GM11168 (cell line): ENCODE measurements at regions not wholly inside any gene's neighbourhood (a gene's known extent, or its start where the extent isn't known, plus 50 kb on each side); places are given as distances from the start of the nearest gene placed in this dataset.
"Not testable (repeated sequence)": the region's sequence is repeated elsewhere in the genome, so short reads cannot be mapped to it uniquely, and the experiment has no call there.

Source experiments
- in situ Hi-C: fragments of 300-500 bp; cut with MboI; formaldehyde crosslinking; loops from one replicate; pipeline ENCODE4 v1.12.0; 2022; ENCODE audit warnings: low sequenced_read_pairs; ENCODE audit not compliant: unreplicated experiment

DNA sequence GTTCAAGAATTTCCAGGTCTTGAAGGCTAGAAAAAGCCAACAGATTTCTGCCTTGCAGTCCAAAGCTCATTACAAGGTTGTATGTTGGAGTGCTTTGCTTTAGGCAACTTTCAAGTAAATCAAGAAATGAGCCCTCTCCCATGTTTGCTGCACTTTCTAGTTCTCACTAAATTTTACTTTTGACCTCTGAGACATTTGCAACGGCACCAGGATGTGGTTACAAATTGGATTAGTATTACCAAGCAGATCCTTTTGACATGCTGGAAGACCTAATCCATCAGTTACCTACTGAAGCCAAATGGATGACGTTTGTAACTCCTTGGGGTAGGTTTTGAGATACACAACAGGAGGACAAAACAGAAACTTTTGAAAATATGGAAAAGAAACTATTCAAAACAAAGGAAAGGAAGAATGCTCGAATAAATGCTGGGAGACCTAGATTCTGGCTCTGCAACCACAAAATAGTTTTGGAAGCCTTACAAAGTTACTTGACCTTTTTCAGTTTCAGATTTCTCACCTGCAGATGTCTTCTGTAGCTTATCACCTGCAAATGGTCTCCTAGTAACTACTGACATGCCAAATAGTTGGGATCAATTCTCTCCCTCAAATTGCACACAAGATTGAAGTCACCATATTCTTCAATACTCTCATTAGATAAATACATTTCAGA lies 251.7 kb upstream of the ADGRL2 start:
- in situ Hi-C loops: no loop called here

GRCh38 chr1:81547912-81548303 lies 252.8 kb upstream of the ADGRL2 start:
- in situ Hi-C loops: no loop called here

DNA sequence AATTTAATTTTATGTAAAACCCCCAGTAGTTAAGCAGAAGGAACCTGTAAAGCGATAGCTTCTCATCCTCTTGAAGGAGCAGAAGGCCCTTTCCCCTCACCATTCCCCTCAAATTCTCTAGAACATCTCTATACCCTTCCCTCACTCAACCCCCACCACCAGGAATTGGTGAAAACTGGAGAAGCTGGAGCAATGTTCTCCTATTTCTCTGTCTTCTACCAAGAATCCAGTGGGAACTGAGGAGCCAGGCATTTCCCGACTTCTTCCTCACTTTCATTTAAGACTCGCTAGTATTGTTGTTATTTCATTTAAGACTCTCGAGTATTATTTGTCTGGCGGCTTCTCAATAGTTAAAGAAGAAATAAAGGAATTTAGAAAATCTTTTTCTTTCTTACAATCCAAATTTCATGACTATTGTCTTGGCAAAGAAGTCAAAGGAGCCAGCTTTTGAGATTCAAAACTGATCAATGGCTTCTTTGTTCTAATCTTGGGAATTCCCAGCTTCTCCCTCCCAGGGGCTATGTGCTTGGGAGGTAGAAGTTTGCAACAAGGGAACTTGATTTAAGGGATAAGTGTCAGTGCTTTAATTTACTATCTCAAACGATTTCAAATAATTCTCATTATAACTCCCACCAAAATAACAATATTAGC lies 253.3 kb upstream of the ADGRL2 start:
- in situ Hi-C loops: no loop called here

- in situ Hi-C loops: no loop called here
These were observed 255.0 kb upstream of the ADGRL2 start for GRCh38 chr1:81545734-81546133.

- in situ Hi-C loops: no loop called here
These were observed 257.0 kb upstream of the ADGRL2 start for GRCh38 chr1:81543764-81544163.

- in situ Hi-C loops: no loop called here
These were observed 258.5 kb upstream of the ADGRL2 start for GRCh38 chr1:81542196-81542595.

DNA sequence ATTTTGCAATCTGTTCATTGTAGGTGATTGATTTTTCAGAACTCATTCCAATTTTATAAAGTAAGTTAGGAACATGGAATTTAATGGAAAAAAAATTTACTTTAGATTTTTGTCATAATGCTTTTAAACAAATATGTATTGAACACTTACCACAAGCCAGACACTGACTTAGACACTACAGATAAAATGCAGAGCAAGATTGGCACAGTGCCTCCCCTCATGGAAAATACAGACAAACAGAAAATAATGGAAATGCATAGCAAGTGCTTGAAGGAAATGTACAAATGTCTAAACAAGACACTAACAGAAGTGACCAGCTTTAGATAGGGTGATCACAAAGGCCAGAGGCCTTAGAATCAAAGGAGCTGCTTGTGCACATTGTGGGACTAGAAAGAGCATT lies 260.5 kb upstream of the ADGRL2 start:
- in situ Hi-C loops: no loop called here

DNA sequence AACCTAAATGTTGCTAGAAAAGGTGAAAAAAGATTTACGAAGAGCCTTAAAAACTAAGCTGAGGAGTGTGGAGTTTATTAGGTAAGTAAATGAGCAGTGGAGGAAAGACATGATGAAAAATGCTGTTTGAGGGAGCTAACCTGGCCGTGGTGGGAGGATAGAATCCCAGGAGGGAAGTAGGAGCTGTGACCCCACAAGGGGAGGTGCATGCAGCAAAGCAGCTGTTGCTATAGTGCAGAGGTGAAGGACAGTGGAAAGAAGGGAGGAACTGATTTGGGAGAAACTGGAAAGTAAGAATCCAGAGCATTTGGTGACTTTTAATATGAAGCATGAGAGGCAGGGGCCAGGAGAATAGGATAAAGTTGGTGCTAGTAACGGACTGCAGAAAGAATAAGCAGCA lies 271.7 kb upstream of the ADGRL2 start:
- in situ Hi-C loops: no loop called here

GRCh38 chr1:81525085-81525484 lies 275.6 kb upstream of the ADGRL2 start:
- in situ Hi-C loops: no loop called here

DNA sequence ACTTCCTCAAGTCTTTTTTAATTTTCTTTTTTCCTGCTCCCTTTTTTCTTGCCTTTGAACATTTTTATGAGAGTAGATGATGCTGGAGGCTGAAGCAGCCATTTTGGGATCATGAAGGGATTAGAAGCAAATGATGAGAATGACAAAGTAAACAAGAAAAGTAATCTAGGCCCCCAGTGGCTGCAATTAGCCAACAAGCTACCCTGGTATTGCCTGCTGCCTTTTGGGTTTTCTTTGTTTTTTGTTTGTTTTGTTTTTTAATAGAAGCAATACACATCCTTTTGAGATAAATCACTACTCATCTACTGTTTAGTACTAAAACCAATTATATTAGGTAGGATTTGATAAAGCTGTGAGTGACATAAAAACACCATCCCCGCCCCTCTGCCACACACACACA lies 280.7 kb upstream of the ADGRL2 start:
- in situ Hi-C loops: no loop called here

GRCh38 chr1:81517987-81518386 lies 282.7 kb upstream of the ADGRL2 start:
- in situ Hi-C loops: no loop called here

DNA sequence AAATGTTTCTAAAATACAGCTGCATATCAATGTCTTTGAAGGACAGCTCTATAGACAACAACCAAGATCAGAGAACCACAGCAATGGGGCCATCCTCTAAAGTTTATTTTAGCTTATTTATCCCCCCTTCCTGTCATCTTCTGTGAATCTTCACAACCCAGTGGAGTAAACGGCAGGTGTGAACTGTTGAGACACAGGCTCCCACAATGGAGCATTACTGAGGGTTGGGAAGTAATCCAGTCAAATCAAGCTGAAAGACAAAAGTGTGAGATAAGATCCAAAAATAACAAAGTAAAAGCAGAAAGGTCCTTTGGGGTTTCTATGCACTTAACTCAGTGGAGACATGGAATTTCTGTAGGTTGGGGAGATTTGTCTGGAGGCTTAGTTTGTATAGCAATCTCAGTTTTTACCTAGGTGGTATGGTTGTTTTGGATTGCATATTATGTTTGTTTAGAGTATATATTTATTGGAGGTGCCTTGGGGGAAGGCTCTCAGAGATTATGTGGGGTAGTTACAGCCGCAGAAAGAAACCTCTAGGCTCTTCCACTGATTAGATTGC lies 286.9 kb upstream of the ADGRL2 start:
- in situ Hi-C loops: no loop called here

DNA sequence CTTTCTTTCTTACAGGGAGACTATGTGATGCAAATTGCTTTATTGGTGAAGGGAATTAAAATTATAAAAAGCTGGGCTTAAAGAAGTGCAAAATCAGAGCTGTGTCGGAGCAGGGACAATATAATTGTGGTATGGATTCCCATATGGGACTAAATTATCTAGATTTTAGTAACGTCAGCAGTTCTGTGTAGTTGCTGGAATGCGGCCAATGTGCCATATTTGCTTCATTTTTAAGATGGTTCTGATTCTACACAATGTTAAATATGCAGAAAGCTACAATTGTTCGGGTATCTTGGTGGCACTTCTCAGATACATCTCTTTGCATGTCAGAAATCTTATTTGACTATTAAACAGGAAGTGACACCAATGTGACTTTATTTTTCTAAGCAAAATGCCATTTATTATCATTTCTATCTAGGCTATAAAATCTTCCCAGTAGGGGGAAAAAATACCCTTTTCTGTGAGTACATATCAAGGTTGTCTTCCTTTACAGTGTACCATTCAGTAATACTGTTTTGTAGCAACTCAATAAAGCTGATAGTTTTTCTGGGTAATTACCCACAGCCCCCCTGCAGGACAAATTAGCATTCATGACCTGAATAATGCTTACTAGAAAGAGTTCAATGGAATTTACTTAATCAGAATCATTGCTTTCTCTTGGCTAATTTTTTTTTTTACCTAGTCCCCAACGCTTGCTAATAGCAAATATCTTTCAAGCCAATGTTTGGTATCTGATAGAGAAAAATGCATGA lies 288.3 kb upstream of the ADGRL2 start:
- in situ Hi-C loops: no loop called here

- in situ Hi-C loops: no loop called here
These were observed 289.5 kb upstream of the ADGRL2 start for GRCh38 chr1:81511281-81511680.

- in situ Hi-C loops: no loop called here
These were observed 290.0 kb upstream of the ADGRL2 start for GRCh38 chr1:81510701-81511100.

GRCh38 chr1:81509594-81509993 lies 291.1 kb upstream of the ADGRL2 start:
- in situ Hi-C loops: no loop called here

GRCh38 chr1:81506699-81507098 lies 294.0 kb upstream of the ADGRL2 start:
- in situ Hi-C loops: no loop called here

DNA sequence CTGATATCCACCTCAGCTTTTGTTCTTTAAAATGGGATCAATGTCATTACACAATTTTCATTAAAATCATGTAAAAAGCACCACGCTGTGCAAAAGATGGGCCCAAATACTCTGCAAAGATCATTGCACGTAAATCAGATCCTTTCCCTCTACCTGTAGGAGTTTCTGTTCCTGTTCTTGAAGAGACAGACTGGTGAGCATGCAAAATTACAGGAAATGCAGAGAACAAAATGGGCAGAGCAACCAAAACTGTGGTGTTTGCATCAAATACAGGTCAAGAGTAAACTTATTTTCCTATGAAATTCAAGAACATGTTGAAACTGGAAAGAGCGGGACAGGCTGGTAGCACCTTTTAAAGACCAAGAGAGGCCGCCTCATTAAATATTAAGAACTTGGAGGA lies 294.9 kb upstream of the ADGRL2 start:
- in situ Hi-C loops: no loop called here

DNA sequence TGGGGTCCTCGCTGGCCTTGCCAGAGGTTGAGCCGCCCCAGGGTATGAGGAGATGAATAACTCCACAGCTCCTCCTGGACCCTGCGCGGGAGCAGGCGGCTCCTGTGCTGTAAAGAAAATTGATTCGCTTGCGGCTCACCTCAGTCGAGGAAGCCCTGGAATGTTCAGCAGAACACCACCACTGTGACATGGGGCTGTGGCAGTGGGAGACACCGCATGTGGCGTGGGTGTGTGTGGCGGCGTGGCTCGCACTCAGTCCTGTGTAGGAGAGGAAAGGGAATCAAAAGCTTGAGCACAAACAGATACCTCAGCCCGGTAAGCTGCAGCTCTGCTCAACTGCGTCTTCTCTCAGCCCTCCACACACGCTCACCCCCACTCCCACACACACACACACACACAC lies 295.9 kb upstream of the ADGRL2 start:
- in situ Hi-C loops: not testable (repeated sequence)

- in situ Hi-C loops: not testable (repeated sequence)
These were observed 298.0 kb upstream of the ADGRL2 start for GRCh38 chr1:81502705-81503104.

DNA sequence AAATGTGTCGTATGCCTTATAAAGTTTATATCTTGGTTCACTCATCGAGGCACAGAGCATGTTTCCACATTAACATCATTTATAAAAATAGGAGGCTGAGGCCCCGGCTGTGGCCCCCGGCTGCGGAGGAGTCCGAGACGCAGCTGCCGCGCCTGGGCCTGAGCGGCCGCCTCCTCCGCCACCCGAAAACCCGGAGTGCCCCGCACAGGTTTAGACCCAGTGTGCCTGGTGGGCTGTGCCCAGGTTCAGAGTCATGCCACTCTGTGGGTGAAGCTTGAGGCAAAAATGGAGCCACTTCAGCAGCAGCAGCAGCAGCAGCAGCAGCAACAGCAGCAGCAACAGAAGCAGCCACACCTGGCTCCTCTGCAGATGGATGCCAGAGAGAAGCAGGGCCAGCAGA lies 299.2 kb upstream of the ADGRL2 start:
- in situ Hi-C loops: not testable (repeated sequence)
